Keratinocyte (primary cell): ENCODE measurements at regions not wholly inside any gene's neighbourhood (a gene's known extent, or its start where the extent isn't known, plus 50 kb on each side); places are given as distances from the start of the nearest gene placed in this dataset.

ENCODE experiments used
- CTCF ChIP-seq, 3 experiments: IDR thresholded peaks in 1 of 3; conservative IDR thresholded peaks in 1 of 3; optimal IDR thresholded peaks in 1 of 3; 2 replicates in 2 of 3; 3 replicates in 1 of 3; pipeline versions ENCODE3 to v1.5.1; 2011; ENCODE audit warnings: low read length in 3 of 3, mild to moderate bottlenecking in 3 of 3, moderate library complexity in 2 of 3, control low read depth in 1 of 3, inconsistent platforms in 1 of 3; ENCODE audit not compliant: insufficient read depth in 2 of 3; ENCODE audit errors: extremely low read depth in 1 of 3
- EZH2 ChIP-seq: IDR thresholded peaks from one replicate; pipeline ENCODE4 v1.6.1; 2012; ENCODE audit warnings: inconsistent platforms, mild to moderate bottlenecking, low read length, moderate library complexity

GRCh38 chr9:79247021-79247420, 324.7 kb upstream of the TLE4 start:
- TF ChIP-seq CTCF (optimal IDR thresholded peaks at IDR 0.05 in 1 of 3, IDR thresholded peaks at IDR 0.05 in 1 of 3, conservative IDR thresholded peaks at IDR 0.05 in 1 of 3; ENCODE audit: extremely low read depth in 1 of 3, insufficient read depth in 2 of 3, low read length in 3 of 3) (no peak), EZH2 (no peak)
